ENCODE measurements at regions not wholly inside any gene's neighbourhood (a gene's known extent, or its start where the extent isn't known, plus 50 kb on each side); places are given as distances from the start of the nearest gene placed in this dataset.

DNA sequence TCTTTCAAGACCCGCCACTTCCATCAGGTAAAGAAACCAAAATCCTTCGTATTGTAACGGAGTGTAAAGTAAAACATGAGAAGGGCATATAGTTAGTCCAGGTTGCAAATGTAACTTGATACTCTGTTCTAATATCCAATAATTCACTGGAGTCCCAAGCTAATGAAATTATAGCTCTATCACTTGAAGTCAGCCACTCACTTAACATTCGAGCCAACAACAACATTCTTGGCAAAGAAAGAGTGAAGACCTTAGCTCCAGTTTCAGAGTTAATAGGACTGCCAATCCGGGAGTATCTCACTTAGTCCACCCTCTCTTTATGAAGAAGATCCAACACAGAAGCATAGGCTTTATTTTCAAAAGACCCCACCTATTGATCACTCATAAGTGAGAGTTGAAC is 298.0 kb upstream of the SOX11 start:
- TF ChIP-seq POLR2A (IDR thresholded peaks at IDR 0.05), result no peak
- TF ChIP-seq, protein P1, sequence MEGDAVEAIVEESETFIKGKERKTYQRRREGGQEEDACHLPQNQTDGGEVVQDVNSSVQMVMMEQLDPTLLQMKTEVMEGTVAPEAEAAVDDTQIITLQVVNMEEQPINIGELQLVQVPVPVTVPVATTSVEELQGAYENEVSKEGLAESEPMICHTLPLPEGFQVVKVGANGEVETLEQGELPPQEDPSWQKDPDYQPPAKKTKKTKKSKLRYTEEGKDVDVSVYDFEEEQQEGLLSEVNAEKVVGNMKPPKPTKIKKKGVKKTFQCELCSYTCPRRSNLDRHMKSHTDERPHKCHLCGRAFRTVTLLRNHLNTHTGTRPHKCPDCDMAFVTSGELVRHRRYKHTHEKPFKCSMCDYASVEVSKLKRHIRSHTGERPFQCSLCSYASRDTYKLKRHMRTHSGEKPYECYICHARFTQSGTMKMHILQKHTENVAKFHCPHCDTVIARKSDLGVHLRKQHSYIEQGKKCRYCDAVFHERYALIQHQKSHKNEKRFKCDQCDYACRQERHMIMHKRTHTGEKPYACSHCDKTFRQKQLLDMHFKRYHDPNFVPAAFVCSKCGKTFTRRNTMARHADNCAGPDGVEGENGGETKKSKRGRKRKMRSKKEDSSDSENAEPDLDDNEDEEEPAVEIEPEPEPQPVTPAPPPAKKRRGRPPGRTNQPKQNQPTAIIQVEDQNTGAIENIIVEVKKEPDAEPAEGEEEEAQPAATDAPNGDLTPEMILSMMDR (IDR thresholded peaks at IDR 0.05), result no peak

All from lower leg skin (tissue), 3 donors.